Activated CD4-positive, alpha-beta T cell treated with anti-CD3 and anti-CD28 coated beads, Interleukin-2, amount 10 ng/mL, durations not matched to agents 24 days and 14 days (primary cell): ENCODE measurements at regions not wholly inside any gene's neighbourhood (a gene's known extent, or its start where the extent isn't known, plus 50 kb on each side); places are given as distances from the start of the nearest gene placed in this dataset.

Source experiments
- DNase-seq: peaks from one replicate; pipeline ENCODE4 v3.0.0; 2022
- H3K27ac Mint-ChIP-seq: one replicate; pipeline ENCODE4 v1.8.0; 2022; ENCODE audit warnings: mild to moderate bottlenecking, mixed read lengths
- H3K27me3 Mint-ChIP-seq: one replicate; pipeline ENCODE4 v1.8.0; 2022; ENCODE audit warnings: mixed read lengths
- H3K36me3 Mint-ChIP-seq: one replicate; pipeline ENCODE4 v1.8.0; 2022; ENCODE audit warnings: low read depth, mild to moderate bottlenecking, mixed read lengths
- H3K4me1 Mint-ChIP-seq: one replicate; pipeline ENCODE4 v1.8.0; 2021; ENCODE audit warnings: mixed read lengths
- H3K4me3 Mint-ChIP-seq: one replicate; pipeline ENCODE4 v1.8.0; 2022; ENCODE audit warnings: mild to moderate bottlenecking, moderate library complexity, mixed read lengths
- H3K9me3 Mint-ChIP-seq: one replicate; pipeline ENCODE4 v1.8.0; 2021; ENCODE audit warnings: mixed read lengths
- intact Hi-C: fragments of 100-400 bp; cut with micrococcal nuclease; formaldehyde crosslinking; loops from one replicate; pipeline ENCODE4 v1.15.1; 2023

GRCh38 chr5:10863763-10864383, 102.8 kb upstream of the DAP start:
- no peak overlapping the region for H3K27ac Mint-ChIP-seq
- no peak overlapping the region for H3K4me3 Mint-ChIP-seq
- H3K36me3 Mint-ChIP-seq: no peaks in the 10 kb centered on the region
- intact Hi-C loops: loop anchor here (2.0 kb wide), 1 partner anchor 411 kb away; no protein-coding TSS in a partner anchor
- H3K27me3 Mint-ChIP-seq: peaks cover 12% of the 10 kb centered on the region
- DNase-seq: peak; percentile 87
- H3K4me1 Mint-ChIP-seq: no peaks in the 10 kb centered on the region
- no peaks in the 10 kb centered on the region for H3K9me3 Mint-ChIP-seq

GRCh38 chr5:10862085-10862484, 101.1 kb upstream of the DAP start:
- Mint-ChIP-seq H3K27ac (no peak overlapping the region), H3K27me3 (peaks cover 19% of the 10 kb centered on the region), H3K4me3 (no peak overlapping the region), H3K36me3 (no peaks in the 10 kb centered on the region), H3K9me3 (no peaks in the 10 kb centered on the region), H3K4me1 (no peaks in the 10 kb centered on the region)
- intact Hi-C loops: no loop called here
- no peak for DNase-seq

- no peak for DNase-seq
- Mint-ChIP-seq H3K9me3 (no peaks in the 10 kb centered on the region), H3K4me1 (no peaks in the 10 kb centered on the region), H3K27me3 (peaks cover 21% of the 10 kb centered on the region), H3K36me3 (no peaks in the 10 kb centered on the region), H3K4me3 (no peak overlapping the region), H3K27ac (no peak overlapping the region)
- intact Hi-C loops: no loop called here
Observed at GRCh38 chr5:10861423-10861790, 100.4 kb upstream of the DAP start.

DNA sequence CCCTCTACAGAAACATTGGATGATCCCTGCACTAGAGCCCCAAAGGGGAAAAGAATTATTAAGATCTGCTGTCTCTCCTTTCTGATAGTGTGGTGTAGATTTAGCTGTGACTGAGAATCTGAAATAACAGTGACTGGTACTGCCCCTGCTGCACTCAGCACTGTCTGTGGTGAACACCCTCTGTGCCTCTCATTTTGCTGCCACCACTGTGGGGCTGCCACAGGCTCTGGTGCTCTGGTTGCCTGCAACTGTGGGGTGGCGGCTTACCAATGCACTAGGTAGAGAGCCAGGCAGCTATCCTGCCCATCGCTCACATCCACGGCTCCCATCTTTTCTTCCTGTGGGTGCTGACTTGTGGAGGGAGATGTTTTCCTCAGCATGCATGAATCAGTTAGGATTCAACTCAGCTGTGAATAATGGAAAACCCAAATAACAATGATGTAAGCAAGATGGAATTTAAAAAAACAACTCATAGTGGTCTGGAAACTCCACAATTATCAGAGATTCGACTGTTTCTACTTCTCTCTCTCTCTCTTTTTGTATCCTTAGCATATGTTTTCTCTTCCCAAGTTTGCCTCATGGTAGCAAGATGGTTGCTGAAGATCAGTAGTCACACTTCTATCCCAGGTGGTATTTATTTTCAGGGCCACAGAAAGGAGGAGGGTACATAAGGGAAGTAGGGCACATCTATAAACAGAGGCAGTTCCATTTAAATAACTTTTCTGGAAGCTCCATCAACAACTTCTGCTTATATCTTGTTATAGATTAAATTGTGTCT, 99.8 kb upstream of the DAP start:
- peaks cover 23% of the 10 kb centered on the region for H3K27me3 Mint-ChIP-seq
- intact Hi-C loops: no loop called here
- H3K4me1 Mint-ChIP-seq: no peaks in the 10 kb centered on the region
- no peaks in the 10 kb centered on the region for H3K9me3 Mint-ChIP-seq
- H3K36me3 Mint-ChIP-seq: no peaks in the 10 kb centered on the region
- DNase-seq: no peak
- no peak overlapping the region for H3K4me3 Mint-ChIP-seq
- no peak overlapping the region for H3K27ac Mint-ChIP-seq

DNA sequence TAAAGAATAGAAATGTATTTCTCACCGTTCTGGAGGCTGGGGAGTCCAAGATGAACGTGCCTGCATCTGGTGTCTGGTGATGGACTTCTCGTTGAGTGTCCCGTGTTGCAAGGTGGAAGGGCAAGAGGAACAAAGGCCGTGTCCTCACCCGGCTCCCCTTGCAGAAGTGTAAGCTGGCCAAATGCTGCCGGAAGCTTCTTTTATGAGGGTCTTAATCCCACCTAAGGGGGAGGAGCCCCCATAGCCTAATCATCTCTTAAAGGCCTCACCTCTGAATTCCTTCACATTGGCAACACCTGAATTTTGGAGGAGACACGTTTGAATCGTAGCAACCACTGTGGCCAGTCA, 99.1 kb upstream of the DAP start:
- H3K9me3 Mint-ChIP-seq: no peaks in the 10 kb centered on the region
- no peaks in the 10 kb centered on the region for H3K4me1 Mint-ChIP-seq
- no peaks in the 10 kb centered on the region for H3K36me3 Mint-ChIP-seq
- DNase-seq: no peak
- no peak overlapping the region for H3K27ac Mint-ChIP-seq
- H3K27me3 Mint-ChIP-seq: peaks cover 22% of the 10 kb centered on the region
- intact Hi-C loops: no loop called here
- no peak overlapping the region for H3K4me3 Mint-ChIP-seq

DNA sequence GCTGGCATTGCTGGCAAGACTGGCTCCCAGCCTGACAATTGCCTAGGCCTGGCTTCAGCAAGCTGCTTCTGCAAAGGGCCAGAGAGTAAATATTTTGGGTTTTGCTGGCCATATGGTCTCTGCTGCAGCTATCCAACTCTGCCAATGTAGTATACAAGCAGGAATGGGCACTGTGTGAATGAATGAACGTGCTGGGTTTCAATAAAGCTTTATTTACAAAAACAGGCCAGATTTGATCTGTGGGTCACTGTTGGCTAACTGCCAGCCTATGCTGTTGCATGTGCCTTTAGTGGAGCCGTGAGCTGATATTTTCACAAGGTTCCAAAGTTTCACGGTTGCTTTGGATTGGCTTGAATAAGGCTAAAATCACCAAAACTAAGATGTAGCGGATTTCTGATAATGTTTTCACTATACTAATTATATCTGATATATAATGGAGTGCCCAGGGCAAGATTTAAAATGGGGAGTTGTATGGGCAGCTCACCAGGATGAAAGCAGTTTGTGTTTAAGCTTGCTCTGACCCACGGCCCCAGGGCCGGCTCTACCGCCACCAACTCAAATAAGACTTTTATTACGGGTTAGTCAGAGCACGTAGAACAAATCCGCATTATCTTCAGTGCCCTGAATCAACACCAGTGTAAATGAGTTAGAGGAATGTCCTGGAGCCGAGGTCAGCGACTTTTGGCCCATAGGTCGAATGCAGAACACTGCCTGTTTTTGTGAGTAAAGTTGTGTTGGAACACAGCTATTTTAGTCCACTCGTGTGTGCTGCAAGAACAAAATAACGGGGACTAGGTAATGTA, 98.6 kb upstream of the DAP start:
- H3K27me3 Mint-ChIP-seq: peaks cover 22% of the 10 kb centered on the region

GRCh38 chr5:10858945-10859344, 97.9 kb upstream of the DAP start:
- DNase-seq: no peak
- Mint-ChIP-seq H3K9me3 (no peaks in the 10 kb centered on the region), H3K4me3 (no peak overlapping the region), H3K27ac (no peak overlapping the region), H3K27me3 (peaks cover 22% of the 10 kb centered on the region), H3K4me1 (no peaks in the 10 kb centered on the region), H3K36me3 (no peaks in the 10 kb centered on the region)
- intact Hi-C loops: loop anchor here (10.0 kb wide), 1 partner anchor 154 kb away; no protein-coding TSS in a partner anchor

More for the DNA sequence above, 98.6 kb upstream of the DAP start:
- intact Hi-C loops: loop anchor here (10.0 kb wide), 1 partner anchor 155 kb away; no protein-coding TSS in a partner anchor
- no peaks in the 10 kb centered on the region for H3K36me3 Mint-ChIP-seq
- no peak overlapping the region for H3K27ac Mint-ChIP-seq
- no peak for DNase-seq
- no peak overlapping the region for H3K4me3 Mint-ChIP-seq
- no peaks in the 10 kb centered on the region for H3K4me1 Mint-ChIP-seq
- no peaks in the 10 kb centered on the region for H3K9me3 Mint-ChIP-seq

GRCh38 chr5:10858307-10858706, 97.3 kb upstream of the DAP start:
- Mint-ChIP-seq H3K9me3 (no peaks in the 10 kb centered on the region), H3K4me1 (no peaks in the 10 kb centered on the region), H3K27me3 (peaks cover 20% of the 10 kb centered on the region), H3K4me3 (no peak overlapping the region), H3K36me3 (no peaks in the 10 kb centered on the region), H3K27ac (no peak overlapping the region)
- intact Hi-C loops: loop anchor here (10.0 kb wide), 1 partner anchor 154 kb away; no protein-coding TSS in a partner anchor
- DNase-seq: no peak

- Mint-ChIP-seq H3K27ac (no peak overlapping the region), H3K27me3 (peaks cover 18% of the 10 kb centered on the region), H3K4me3 (no peak overlapping the region), H3K36me3 (no peaks in the 10 kb centered on the region), H3K4me1 (no peaks in the 10 kb centered on the region), H3K9me3 (no peaks in the 10 kb centered on the region)
- intact Hi-C loops: loop anchor here (10.0 kb wide), 1 partner anchor 153 kb away; no protein-coding TSS in a partner anchor
- DNase-seq: no peak
Observed at GRCh38 chr5:10857338-10857733, 96.3 kb upstream of the DAP start.

GRCh38 chr5:10856683-10857337, 95.8 kb upstream of the DAP start:
- H3K9me3 Mint-ChIP-seq: no peaks in the 10 kb centered on the region
- no peak overlapping the region for H3K27ac Mint-ChIP-seq
- DNase-seq: peak; percentile 70
- H3K4me3 Mint-ChIP-seq: no peak overlapping the region
- no peaks in the 10 kb centered on the region for H3K36me3 Mint-ChIP-seq
- no peaks in the 10 kb centered on the region for H3K4me1 Mint-ChIP-seq
- intact Hi-C loops: loop anchor here (10.0 kb wide), 1 partner anchor 152 kb away; no protein-coding TSS in a partner anchor
- peaks cover 14% of the 10 kb centered on the region for H3K27me3 Mint-ChIP-seq

DNA sequence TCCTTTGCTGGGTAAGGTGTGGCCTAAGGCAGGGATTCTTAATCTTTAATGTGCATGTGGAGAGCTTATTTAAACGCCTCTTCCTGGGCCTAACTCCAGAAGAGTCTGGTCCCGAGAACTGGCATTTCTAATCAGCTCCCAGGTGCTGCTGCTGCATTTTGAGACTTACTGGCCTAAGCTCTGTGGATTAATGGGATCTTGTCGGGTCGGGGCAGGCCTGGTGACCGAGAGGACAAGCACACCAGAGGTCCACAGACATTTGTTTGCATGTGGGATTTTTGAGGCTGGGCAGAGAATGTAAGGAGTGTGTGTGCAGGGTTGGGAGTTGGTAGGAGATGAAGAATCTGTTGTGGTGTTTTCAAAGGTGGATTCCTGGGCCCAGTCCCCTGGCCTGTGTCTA, 95.0 kb upstream of the DAP start:
- Mint-ChIP-seq H3K4me3 (no peak overlapping the region), H3K27ac (no peak overlapping the region), H3K27me3 (peaks cover 12% of the 10 kb centered on the region), H3K36me3 (no peaks in the 10 kb centered on the region), H3K9me3 (no peaks in the 10 kb centered on the region), H3K4me1 (no peaks in the 10 kb centered on the region)
- intact Hi-C loops: loop anchor here (10.0 kb wide), 1 partner anchor 151 kb away; no protein-coding TSS in a partner anchor
- DNase-seq: no peak

DNA sequence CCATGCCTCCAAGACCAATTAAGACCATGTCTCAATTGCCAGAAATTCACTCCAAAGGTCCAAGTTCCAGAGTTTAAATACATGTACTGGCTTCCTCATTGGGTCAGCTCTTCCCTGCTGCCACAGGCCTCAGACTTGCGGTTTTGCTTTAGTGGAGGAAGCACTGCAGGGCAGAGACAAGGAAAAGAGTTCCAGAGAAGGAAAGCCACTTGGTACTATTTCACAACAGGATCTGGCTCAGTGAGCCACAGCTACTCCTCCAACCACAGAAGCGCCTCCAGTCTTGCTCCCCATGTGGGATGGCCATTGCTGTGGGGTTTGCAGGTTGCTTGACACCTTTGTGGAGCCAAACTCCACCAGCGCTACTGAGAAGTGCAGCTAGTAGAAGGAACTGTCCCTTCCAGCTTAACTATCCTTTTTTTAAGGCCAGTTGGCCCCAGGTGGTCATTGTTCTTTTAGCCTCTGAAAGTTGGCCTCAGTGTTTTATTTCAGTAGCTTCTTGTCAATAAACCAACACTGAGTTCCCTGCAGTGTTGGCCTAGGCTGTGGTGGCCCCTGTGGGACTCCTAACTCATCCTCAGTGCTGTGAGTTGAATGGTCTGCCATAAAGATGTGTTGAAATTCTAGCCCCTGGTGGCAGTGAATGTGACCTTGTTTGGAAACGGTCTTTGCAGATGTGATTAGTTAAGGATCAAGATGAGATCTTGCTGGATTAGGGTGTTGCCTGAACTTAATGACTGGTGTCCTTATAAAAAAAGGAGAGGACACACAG, 93.7 kb upstream of the DAP start:
- intact Hi-C loops: loop anchor here (10.0 kb wide), 1 partner anchor 150 kb away; no protein-coding TSS in a partner anchor
- no peaks in the 10 kb centered on the region for H3K36me3 Mint-ChIP-seq
- no peaks in the 10 kb centered on the region for H3K9me3 Mint-ChIP-seq
- H3K4me1 Mint-ChIP-seq: no peaks in the 10 kb centered on the region
- H3K27ac Mint-ChIP-seq: no peak overlapping the region
- no peak for DNase-seq
- no peak overlapping the region for H3K4me3 Mint-ChIP-seq
- H3K27me3 Mint-ChIP-seq: peaks cover 12% of the 10 kb centered on the region

- intact Hi-C loops: loop anchor here (10.0 kb wide), 1 partner anchor 148 kb away; no protein-coding TSS in a partner anchor
- no peak overlapping the region for H3K27ac Mint-ChIP-seq
- no peak overlapping the region for H3K4me3 Mint-ChIP-seq
- DNase-seq: no peak
- H3K36me3 Mint-ChIP-seq: no peaks in the 10 kb centered on the region
- H3K4me1 Mint-ChIP-seq: no peaks in the 10 kb centered on the region
- no peaks in the 10 kb centered on the region for H3K9me3 Mint-ChIP-seq
- peaks cover 10% of the 10 kb centered on the region for H3K27me3 Mint-ChIP-seq
Observed at GRCh38 chr5:10853154-10853553, 92.1 kb upstream of the DAP start.
